Panc1 (cell line): ENCODE measurements at regions not wholly inside any gene's neighbourhood (a gene's known extent, or its start where the extent isn't known, plus 50 kb on each side); places are given as distances from the start of the nearest gene placed in this dataset.

Experiments used
- POLR2AphosphoS5 ChIP-seq: IDR thresholded peaks from 2 replicates; pipeline ENCODE4 v1.6.1; 2012; ENCODE audit warnings: mild to moderate bottlenecking, low read depth, low read length, moderate library complexity
- TCF7L2 ChIP-seq: IDR thresholded peaks from 2 replicates; pipeline ENCODE4 v1.6.1; 2011; ENCODE audit warnings: mild to moderate bottlenecking, low read depth, low read length, inconsistent platforms

DNA sequence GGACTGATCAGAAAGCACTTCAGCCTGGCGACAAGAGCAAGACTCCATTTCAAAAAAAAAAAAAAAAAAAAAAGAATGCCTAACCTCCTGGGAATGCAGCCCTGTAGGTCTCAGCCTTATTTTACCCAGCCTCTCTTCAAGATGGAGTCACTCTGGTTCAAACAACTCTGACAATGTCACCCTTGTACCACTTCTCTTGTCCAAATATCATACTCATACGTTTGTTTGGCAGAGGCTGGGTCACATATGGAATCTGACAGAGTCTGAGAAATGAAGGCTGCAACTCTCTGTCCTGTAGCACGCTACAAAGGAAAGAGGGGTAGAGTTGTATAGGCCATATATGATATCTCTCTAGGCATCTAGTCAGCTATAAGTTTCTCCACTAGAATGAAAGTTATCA, 58.6 kb upstream of the GSAP start:
- TF ChIP-seq POLR2AphosphoS5 = no peak
- no peak for TF ChIP-seq TCF7L2
